Colonic mucosa (tissue), 4 donors: ENCODE measurements at regions not wholly inside any gene's neighbourhood (a gene's known extent, or its start where the extent isn't known, plus 50 kb on each side); places are given as distances from the start of the nearest gene placed in this dataset.

Source experiments
- DNase-seq: peaks from one replicate; pipeline ENCODE4 v3.0.0-alpha.2; 2020
- H3K27ac ChIP-seq: fragments of 200-600 bp; one replicate; pipeline ENCODE4 v1.8.0; 2021
- H3K27me3 ChIP-seq: fragments of 200-600 bp; one replicate; pipeline ENCODE4 v1.8.0; 2021
- H3K36me3 ChIP-seq: fragments of 200-600 bp; one replicate; pipeline ENCODE4 v1.8.0; 2021
- H3K4me1 ChIP-seq: fragments of 200-600 bp; one replicate; pipeline ENCODE4 v1.8.0; 2021; ENCODE audit warnings: mild to moderate bottlenecking
- H3K4me3 ChIP-seq: fragments of 200-600 bp; one replicate; pipeline ENCODE4 v1.8.0; 2021
- H3K9ac ChIP-seq, 2 donors: one replicate each; pipeline ENCODE4 v1.7.0; 2013; ENCODE audit warnings: control low read depth in 2 of 2, low read depth in 2 of 2, low read length in 2 of 2
- H3K9me3 ChIP-seq: fragments of 200-600 bp; one replicate; pipeline ENCODE4 v1.8.0; 2021
- intact Hi-C: fragments of 100-400 bp; cut with DNase I; formaldehyde crosslinking; loops from one replicate; pipeline ENCODE4 v1.14.1; 2022
- TF ChIP-seq, protein P1 (sequence below): fragments of 200-600 bp; IDR thresholded peaks from one replicate; pipeline ENCODE4 v1.8.0; 2022; ENCODE audit warnings: antibody characterized with exemption, mild to moderate bottlenecking
- donor health status: healthy.
- donor health status: DM: no; HTN: no; CAD: no.
- donor health status: DM: no; HTN: no; CAD: no.

DNA sequence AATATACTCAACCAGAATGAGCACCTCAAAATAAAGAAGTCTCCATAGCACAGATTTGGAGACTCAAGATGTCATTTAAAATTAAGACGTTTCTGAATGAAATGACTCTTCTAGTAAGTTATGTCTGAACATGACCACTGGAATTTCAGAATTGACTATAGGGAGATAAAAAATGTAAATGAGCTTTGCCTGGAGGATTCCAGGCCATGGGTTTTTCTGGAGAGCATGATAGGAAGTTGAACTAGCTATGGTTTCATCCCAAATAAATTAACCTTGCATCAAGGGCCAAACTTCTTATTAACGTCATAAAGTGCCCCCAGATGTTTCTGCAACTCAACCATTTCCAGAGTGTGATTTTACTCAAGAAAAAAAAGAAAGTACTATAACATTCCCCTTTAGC is 222.6 kb upstream of the NR2F2 start:
- intact Hi-C loops, result no loop called here
- DNase-seq, result no peak
- H3K4me3 ChIP-seq, result no peak overlapping the region
- no peaks in the 10 kb centered on the region for H3K9me3 ChIP-seq
- H3K9ac ChIP-seq, result no peak overlapping the region
- no peak overlapping the region for H3K27ac ChIP-seq
- no peaks in the 10 kb centered on the region for H3K4me1 ChIP-seq
- TF ChIP-seq, protein P1, sequence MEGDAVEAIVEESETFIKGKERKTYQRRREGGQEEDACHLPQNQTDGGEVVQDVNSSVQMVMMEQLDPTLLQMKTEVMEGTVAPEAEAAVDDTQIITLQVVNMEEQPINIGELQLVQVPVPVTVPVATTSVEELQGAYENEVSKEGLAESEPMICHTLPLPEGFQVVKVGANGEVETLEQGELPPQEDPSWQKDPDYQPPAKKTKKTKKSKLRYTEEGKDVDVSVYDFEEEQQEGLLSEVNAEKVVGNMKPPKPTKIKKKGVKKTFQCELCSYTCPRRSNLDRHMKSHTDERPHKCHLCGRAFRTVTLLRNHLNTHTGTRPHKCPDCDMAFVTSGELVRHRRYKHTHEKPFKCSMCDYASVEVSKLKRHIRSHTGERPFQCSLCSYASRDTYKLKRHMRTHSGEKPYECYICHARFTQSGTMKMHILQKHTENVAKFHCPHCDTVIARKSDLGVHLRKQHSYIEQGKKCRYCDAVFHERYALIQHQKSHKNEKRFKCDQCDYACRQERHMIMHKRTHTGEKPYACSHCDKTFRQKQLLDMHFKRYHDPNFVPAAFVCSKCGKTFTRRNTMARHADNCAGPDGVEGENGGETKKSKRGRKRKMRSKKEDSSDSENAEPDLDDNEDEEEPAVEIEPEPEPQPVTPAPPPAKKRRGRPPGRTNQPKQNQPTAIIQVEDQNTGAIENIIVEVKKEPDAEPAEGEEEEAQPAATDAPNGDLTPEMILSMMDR, result no peak
- H3K27me3 ChIP-seq, result no peaks in the 10 kb centered on the region
- no peaks in the 10 kb centered on the region for H3K36me3 ChIP-seq

DNA sequence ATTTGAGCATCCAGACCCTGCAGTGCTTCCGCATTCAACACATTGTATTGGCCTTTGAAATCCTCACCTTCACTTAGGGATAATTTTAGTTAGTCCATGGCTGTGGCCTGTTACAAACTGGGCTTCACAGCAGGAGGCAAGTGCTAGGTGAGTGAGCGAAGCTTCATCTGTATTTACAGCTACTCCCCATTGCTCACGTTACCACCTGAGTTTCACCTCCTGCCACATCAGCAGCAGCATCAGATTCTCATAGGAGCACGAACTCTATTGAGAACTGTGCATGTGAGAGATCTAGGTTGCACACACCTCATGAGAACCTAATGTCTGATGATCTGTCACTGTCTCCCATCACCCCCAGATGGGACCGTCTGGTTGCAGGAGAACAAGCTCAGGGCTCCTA is 222.1 kb upstream of the NR2F2 start:
- H3K36me3 ChIP-seq, result no peaks in the 10 kb centered on the region
- intact Hi-C loops, result no loop called here
- H3K9ac ChIP-seq, result no peak overlapping the region
- TF ChIP-seq, protein P1, result no peak
- no peak overlapping the region for H3K27ac ChIP-seq
- no peaks in the 10 kb centered on the region for H3K27me3 ChIP-seq
- H3K4me3 ChIP-seq, result no peak overlapping the region
- DNase-seq, result no peak
- H3K9me3 ChIP-seq, result no peaks in the 10 kb centered on the region
- no peaks in the 10 kb centered on the region for H3K4me1 ChIP-seq

DNA sequence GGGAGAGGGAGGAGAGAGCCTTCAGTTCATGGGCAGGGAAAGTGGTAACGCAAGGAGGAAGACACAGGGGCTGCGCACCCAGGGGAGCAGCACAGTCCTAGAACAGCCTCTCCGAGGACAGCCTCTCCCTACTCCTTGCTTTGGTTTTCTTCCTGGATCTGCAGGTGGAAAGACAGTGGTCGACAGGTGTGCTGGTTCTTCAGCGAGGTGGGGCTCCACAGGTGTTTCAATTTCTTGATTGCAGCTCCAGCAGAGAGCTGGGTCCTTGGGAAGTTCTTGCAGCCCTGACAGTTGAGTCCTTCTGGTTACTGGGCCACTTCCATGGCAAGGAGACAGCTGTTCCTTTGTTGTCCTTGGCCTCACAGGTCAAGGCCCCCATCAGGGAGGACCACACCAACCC is 220.7 kb upstream of the NR2F2 start:
- H3K27ac ChIP-seq, result no peak overlapping the region
- H3K27me3 ChIP-seq, result no peaks in the 10 kb centered on the region
- TF ChIP-seq, protein P1, result no peak
- no peaks in the 10 kb centered on the region for H3K36me3 ChIP-seq
- H3K9me3 ChIP-seq, result no peaks in the 10 kb centered on the region
- H3K4me1 ChIP-seq, result no peaks in the 10 kb centered on the region
- DNase-seq, result no peak
- no peak overlapping the region for H3K9ac ChIP-seq
- H3K4me3 ChIP-seq, result no peak overlapping the region
- intact Hi-C loops, result no loop called here

DNA sequence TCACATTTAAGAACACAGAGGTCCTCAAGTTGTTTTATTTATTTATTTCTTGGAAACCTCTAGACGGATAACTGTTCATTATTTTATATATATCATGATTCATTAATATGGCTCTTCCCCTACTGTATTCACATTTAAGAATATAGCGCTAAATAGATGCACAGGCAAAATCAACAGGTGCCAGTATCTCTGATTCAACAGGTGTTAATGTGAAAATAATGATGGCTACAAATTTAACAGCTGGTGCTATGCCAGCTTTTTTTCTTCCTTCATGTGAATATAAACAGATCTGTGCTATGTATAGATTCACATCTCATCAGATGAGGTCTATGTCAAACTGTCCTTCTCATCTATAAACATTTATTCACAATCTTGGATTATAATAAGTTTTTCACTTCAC is 218.5 kb upstream of the NR2F2 start:
- Histone ChIP-seq H3K27me3 (no peaks in the 10 kb centered on the region), H3K27ac (no peak overlapping the region), H3K4me3 (no peak overlapping the region), H3K9ac (no peak overlapping the region), H3K4me1 (no peaks in the 10 kb centered on the region), H3K36me3 (no peaks in the 10 kb centered on the region), H3K9me3 (no peaks in the 10 kb centered on the region)
- TF ChIP-seq, protein P1, result no peak
- no peak for DNase-seq
- intact Hi-C loops, result no loop called here

DNA sequence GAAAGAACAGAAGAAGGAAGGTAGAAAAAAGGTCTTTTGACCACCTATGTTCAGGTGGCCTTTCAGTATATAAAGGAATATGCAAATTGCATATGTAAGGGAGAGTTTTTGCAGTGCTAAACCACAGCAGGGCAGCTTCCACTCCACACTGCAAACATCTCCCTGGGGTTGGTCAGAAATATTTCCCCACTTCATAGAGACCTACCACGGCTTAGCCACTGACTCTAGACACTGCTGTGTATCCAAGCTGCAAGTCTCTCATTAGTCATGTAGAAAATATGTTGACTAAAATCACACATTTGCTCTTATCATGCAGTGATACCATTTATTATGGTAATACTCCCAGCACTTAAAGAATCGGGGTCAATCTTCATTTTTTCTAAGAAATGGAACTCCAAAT is 214.9 kb upstream of the NR2F2 start:
- intact Hi-C loops, result no loop called here
- no peak for DNase-seq
- H3K36me3 ChIP-seq, result no peaks in the 10 kb centered on the region
- no peaks in the 10 kb centered on the region for H3K4me1 ChIP-seq
- no peak overlapping the region for H3K9ac ChIP-seq
- no peak overlapping the region for H3K4me3 ChIP-seq
- no peak overlapping the region for H3K27ac ChIP-seq
- TF ChIP-seq, protein P1, result no peak
- no peaks in the 10 kb centered on the region for H3K27me3 ChIP-seq
- H3K9me3 ChIP-seq, result no peaks in the 10 kb centered on the region

DNA sequence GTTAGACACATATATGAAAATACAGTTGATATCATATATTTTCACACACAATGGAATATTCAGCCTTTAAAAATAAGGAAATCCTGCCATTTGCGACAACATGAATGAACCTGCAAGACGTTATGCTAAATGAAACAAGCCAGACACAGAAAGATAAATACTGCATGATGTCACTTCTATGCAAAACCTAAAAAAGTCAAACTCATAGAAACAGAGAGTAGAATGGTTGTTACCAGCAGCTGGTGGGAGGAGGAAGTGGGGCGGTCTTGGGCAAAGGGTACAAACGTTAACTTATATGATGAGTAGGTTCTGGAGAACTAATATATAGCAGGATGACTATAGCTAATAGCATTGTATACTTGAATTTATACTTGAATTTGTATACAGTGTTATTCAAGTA is 213.2 kb upstream of the NR2F2 start:
- DNase-seq, result no peak
- intact Hi-C loops, result no loop called here
- H3K4me3 ChIP-seq, result no peak overlapping the region
- TF ChIP-seq, protein P1, result no peak
- no peaks in the 10 kb centered on the region for H3K4me1 ChIP-seq
- H3K36me3 ChIP-seq, result no peaks in the 10 kb centered on the region
- H3K9me3 ChIP-seq, result no peaks in the 10 kb centered on the region
- no peaks in the 10 kb centered on the region for H3K27me3 ChIP-seq
- no peak overlapping the region for H3K27ac ChIP-seq
- no peak overlapping the region for H3K9ac ChIP-seq
